OCI-LY7 (cell line): ENCODE measurements at regions not wholly inside any gene's neighbourhood (a gene's known extent, or its start where the extent isn't known, plus 50 kb on each side); places are given as distances from the start of the nearest gene placed in this dataset.

Source experiments
- BruUV-seq: library from RNA; stranded (reverse); fragments of 400-500 nt; replicated peaks from 2 replicates; lab custom pipeline; 2021; lab: Mats Ljungman, UMichigan
- CTCF ChIA-PET: fragments of 300-600 bp; sonication (Branson Sonifier 250); formaldehyde crosslinking; loops from one replicate; lab custom pipeline; 2022; ENCODE audit warnings: antibody characterized with exemption; ENCODE audit not compliant: unreplicated experiment; lab: Charles Lee
- POLR2A ChIA-PET: fragments of 300-600 bp; sonication (Branson Sonifier 250); formaldehyde crosslinking; loops from one replicate; lab custom pipeline; 2022; ENCODE audit warnings: antibody characterized with exemption; lab: Charles Lee
- DNase-seq: peaks from one replicate; pipeline ENCODE4 v3.0.0-alpha.2; 2015; ENCODE audit warnings: low spot score
- H2AFZ ChIP-seq: fragments of 200-600 bp; sonication (generic), shearing (Covaris generic); 2 replicates; pipeline ENCODE4 v1.6.1; 2014; ENCODE audit warnings: mild to moderate bottlenecking, antibody characterized with exemption, low read length, moderate library complexity
- H3K27ac ChIP-seq: fragments of 200-600 bp; sonication (generic); 2 replicates; pipeline ENCODE4 v1.5.1; 2014; ENCODE audit warnings: mixed run types, low read depth, mild to moderate bottlenecking, moderate library complexity, low read length, inconsistent platforms; ENCODE audit not compliant: poor library complexity, severe bottlenecking
- H3K36me3 ChIP-seq: fragments of 200-600 bp; sonication (generic); 2 replicates; pipeline ENCODE4 v1.6.1; 2014; ENCODE audit warnings: mild to moderate bottlenecking, antibody characterized with exemption, low read length, moderate library complexity, mixed read lengths; ENCODE audit not compliant: insufficient read depth
- H3K4me1 ChIP-seq: fragments of 200-600 bp; sonication (generic); 2 replicates; pipeline ENCODE4 v1.5.1; 2014; ENCODE audit warnings: mild to moderate bottlenecking, low read length; ENCODE audit not compliant: insufficient read depth, poor library complexity, severe bottlenecking
- H3K4me2 ChIP-seq: fragments of 200-600 bp; sonication (generic); 2 replicates; pipeline ENCODE4 v1.6.1; 2014; ENCODE audit warnings: mild to moderate bottlenecking, low read length
- H3K4me3 ChIP-seq: fragments of 200-600 bp; sonication (generic); 2 replicates; pipeline ENCODE4 v1.5.1; 2014; ENCODE audit warnings: mild to moderate bottlenecking, low read depth, low read length; ENCODE audit not compliant: poor library complexity, severe bottlenecking
- H3K79me2 ChIP-seq: fragments of 200-600 bp; sonication (generic); 2 replicates; pipeline ENCODE4 v1.6.1; 2016; ENCODE audit warnings: low read depth, mild to moderate bottlenecking, low read length, moderate library complexity, mixed read lengths; ENCODE audit not compliant: insufficient read depth
- H3K9me2 ChIP-seq: fragments of 200-600 bp; sonication (generic); 2 replicates; pipeline ENCODE4 v1.6.1; 2016; ENCODE audit warnings: mild to moderate bottlenecking, low read length, mixed read lengths; ENCODE audit not compliant: insufficient read depth
- H3K9me3 ChIP-seq: fragments of 200-600 bp; sonication (generic); 2 replicates; pipeline ENCODE4 v1.6.1; 2014; ENCODE audit warnings: mild to moderate bottlenecking, mixed run types, low read length, mixed read lengths
- H4K20me1 ChIP-seq: fragments of 200-600 bp; sonication (generic); 2 replicates; pipeline ENCODE4 v1.6.1; 2014; ENCODE audit warnings: mild to moderate bottlenecking, antibody characterized with exemption, low read length, moderate library complexity, mixed read lengths; ENCODE audit not compliant: insufficient read depth
- CTCF ChIP-seq: fragments of 200-600 bp; sonication (generic); conservative IDR thresholded peaks from 2 replicates; pipeline ENCODE4 v1.5.1; 2014; ENCODE audit warnings: mild to moderate bottlenecking, antibody characterized with exemption, low read length, moderate library complexity, mixed read lengths
- EZH2phosphoT487 ChIP-seq: fragments of 200-600 bp; sonication (generic); IDR thresholded peaks from 2 replicates; pipeline ENCODE4 v1.6.1; 2018; ENCODE audit warnings: low read depth, borderline replicate concordance, mild to moderate bottlenecking, mixed run types, antibody characterized with exemption, low read length, moderate library complexity, mixed read lengths
- intact Hi-C: fragments of 100-400 bp; cut with micrococcal nuclease; formaldehyde crosslinking; loops from one replicate; pipeline ENCODE4 v1.10.0; 2022; ENCODE audit not compliant: unreplicated experiment

DNA sequence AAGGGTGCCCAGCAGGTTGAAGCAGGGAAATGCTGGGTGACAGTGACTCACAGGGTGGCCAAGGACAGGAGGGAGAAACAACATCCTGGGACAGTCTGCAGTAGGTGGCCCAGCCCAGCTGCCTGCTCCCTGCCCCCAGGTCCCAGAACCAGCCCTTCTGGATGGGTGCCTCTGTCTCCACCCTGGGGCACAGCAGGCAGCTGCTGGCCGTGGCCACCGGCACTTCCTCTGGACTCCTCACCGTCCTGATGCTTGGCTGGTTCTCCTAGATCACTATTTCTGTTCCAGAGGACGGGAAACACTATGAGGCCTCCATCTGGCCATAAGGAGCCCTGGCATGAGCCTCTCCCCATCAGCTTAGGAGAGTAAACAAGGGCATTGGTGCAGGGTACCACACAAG lies 258.9 kb downstream of the XXYLT1 start:
- Histone ChIP-seq H3K36me3 (no peaks in the 10 kb centered on the region), H3K9me2 (no peaks in the 10 kb centered on the region), H2AFZ (no peak overlapping the region), H3K9me3 (no peaks in the 10 kb centered on the region), H3K79me2 (no peaks in the 10 kb centered on the region), H3K27ac (no peak overlapping the region), H3K4me2 (no peak overlapping the region), H4K20me1 (no peaks in the 10 kb centered on the region), H3K4me1 (no peaks in the 10 kb centered on the region), H3K4me3 (no peak overlapping the region)
- BruUV-seq, result no TSS peak
- CTCF ChIA-PET, result no interaction called here
- intact Hi-C loops, result no loop called here
- POLR2A ChIA-PET, result no interaction called here
- no peak for DNase-seq
- no peak for TF ChIP-seq EZH2phosphoT487
- no peak for TF ChIP-seq CTCF

- Histone ChIP-seq H3K4me1 (no peaks in the 10 kb centered on the region), H3K36me3 (no peaks in the 10 kb centered on the region), H3K4me2 (no peak overlapping the region), H3K9me3 (no peaks in the 10 kb centered on the region), H4K20me1 (no peaks in the 10 kb centered on the region), H3K9me2 (no peaks in the 10 kb centered on the region), H3K4me3 (no peak overlapping the region), H3K79me2 (no peaks in the 10 kb centered on the region), H2AFZ (no peak overlapping the region), H3K27ac (no peak overlapping the region)
- TF ChIP-seq CTCF (no peak), EZH2phosphoT487 (no peak)
- CTCF ChIA-PET, result no interaction called here
- no TSS peak for BruUV-seq
- intact Hi-C loops, result no loop called here
- POLR2A ChIA-PET, result no interaction called here
- DNase-seq, result no peak
Measured at GRCh38 chr3:195012571-195012970, 258.4 kb downstream of the XXYLT1 start.

DNA sequence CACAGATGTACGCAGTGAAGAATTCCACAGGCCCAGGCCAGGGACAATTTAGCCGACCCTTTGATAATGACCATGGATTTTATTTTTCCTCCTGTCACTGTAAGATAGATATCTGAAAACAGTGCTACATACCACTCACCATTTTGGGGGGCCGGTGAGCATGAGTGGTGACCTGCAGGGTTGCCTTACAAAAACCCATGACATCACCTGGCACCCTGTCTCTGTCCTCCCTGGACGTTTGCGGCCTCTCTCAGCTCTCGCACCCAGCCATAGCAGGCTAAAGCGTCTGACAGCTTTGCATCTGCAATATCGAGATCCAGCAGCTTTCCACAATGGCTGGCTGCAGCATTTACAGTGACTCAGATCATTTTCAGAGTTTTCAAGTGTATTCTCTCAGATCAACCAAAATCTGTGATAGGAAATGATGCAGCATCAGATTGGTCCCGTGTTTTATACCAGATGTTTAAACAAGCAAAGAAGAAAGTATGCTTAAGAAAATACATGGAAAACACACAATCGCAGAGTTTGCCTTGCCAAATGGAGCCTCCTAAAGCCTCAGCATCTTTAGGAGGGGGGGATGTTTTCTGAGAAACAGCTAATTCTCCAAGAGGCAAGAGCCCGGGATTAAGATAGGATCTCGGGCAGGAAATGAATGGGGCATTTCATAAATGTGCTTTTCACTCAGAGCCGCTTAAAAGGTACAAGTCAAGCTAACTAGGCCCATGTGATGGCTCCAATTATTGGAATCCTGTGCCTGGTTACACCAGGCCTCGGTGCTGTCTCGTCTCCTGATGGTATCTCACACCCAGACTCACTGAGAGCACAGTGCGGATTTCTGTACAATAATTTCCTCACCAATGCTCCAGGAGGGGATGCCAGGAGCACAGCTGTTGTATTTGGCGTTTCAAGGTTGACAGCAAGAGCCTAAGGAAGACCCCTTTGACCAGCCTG lies 257.3 kb downstream of the XXYLT1 start:
- H3K4me2 ChIP-seq, result no peak overlapping the region
- no peaks in the 10 kb centered on the region for H3K4me1 ChIP-seq
- no peaks in the 10 kb centered on the region for H3K36me3 ChIP-seq
- POLR2A ChIA-PET, result no interaction called here
- H4K20me1 ChIP-seq, result no peaks in the 10 kb centered on the region
- no TSS peak for BruUV-seq
- H3K4me3 ChIP-seq, result no peak overlapping the region
- DNase-seq, result no peak
- no peak overlapping the region for H2AFZ ChIP-seq
- intact Hi-C loops, result no loop called here
- no peak overlapping the region for H3K27ac ChIP-seq
- CTCF ChIA-PET, result no interaction called here
- H3K9me3 ChIP-seq, result no peaks in the 10 kb centered on the region
- TF ChIP-seq EZH2phosphoT487 (no peak), CTCF (no peak)
- H3K9me2 ChIP-seq, result no peaks in the 10 kb centered on the region
- H3K79me2 ChIP-seq, result no peaks in the 10 kb centered on the region
